Left ventricle myocardium inferior (tissue), 1 donor: ENCODE measurements at regions not wholly inside any gene's neighbourhood (a gene's known extent, or its start where the extent isn't known, plus 50 kb on each side); places are given as distances from the start of the nearest gene placed in this dataset.

ENCODE experiments used
- DNase-seq: peaks from one replicate; pipeline ENCODE4 v3.0.0-alpha.2; 2020
- H3K27ac ChIP-seq: fragments of 200-600 bp; replicated peaks from 2 replicates; pipeline ENCODE4 v1.8.0; 2021
- H3K27me3 ChIP-seq: fragments of 200-600 bp; 2 replicates; pipeline ENCODE4 v1.8.0; 2021; ENCODE audit warnings: low read depth
- H3K36me3 ChIP-seq: fragments of 200-600 bp; 2 replicates; pipeline ENCODE4 v1.8.0; 2021
- H3K4me1 ChIP-seq: fragments of 200-600 bp; 2 replicates; pipeline ENCODE4 v1.8.0; 2021
- H3K4me3 ChIP-seq: fragments of 200-600 bp; 2 replicates; pipeline ENCODE4 v1.8.0; 2021; ENCODE audit warnings: mild to moderate bottlenecking, moderate library complexity
- H3K9me3 ChIP-seq: fragments of 200-600 bp; replicated peaks from 2 replicates; pipeline ENCODE4 v1.8.0; 2021
- CTCF ChIP-seq: fragments of 200-600 bp; IDR thresholded peaks from 2 replicates; pipeline ENCODE4 v1.8.0; 2021; ENCODE audit warnings: antibody characterized with exemption, mild to moderate bottlenecking, borderline replicate concordance
- intact Hi-C: fragments of 100-400 bp; cut with micrococcal nuclease; formaldehyde crosslinking; loops from one replicate; pipeline ENCODE4 v1.11.0; 2022
- donor health status: DM: no; HTN: yes; CAD: no; lungs with severe emphysema.

GRCh38 chr3:69675786-69676530 lies 63.3 kb upstream of the MITF start:
- DNase-seq, result no peak
- Histone ChIP-seq H3K4me1 (peaks cover 12% of the 10 kb centered on the region), H3K27ac (no peak overlapping the region), H3K27me3 (no peaks in the 10 kb centered on the region), H3K36me3 (no peaks in the 10 kb centered on the region), H3K9me3 (no peaks in the 10 kb centered on the region), H3K4me3 (no peak overlapping the region)
- TF ChIP-seq CTCF, result no peak
- intact Hi-C loops, result loop anchor here (10.0 kb wide), 1 partner anchor 351 kb away; no protein-coding TSS in a partner anchor

GRCh38 chr3:69674752-69675151 lies 64.5 kb upstream of the MITF start:
- intact Hi-C loops, result loop anchor here (5.0 to 10.0 kb wide), 2 partner anchors 350 to 512 kb away; no protein-coding TSS in a partner anchor
- no peaks in the 10 kb centered on the region for H3K9me3 ChIP-seq
- no peak for TF ChIP-seq CTCF
- no peak overlapping the region for H3K27ac ChIP-seq
- H3K4me3 ChIP-seq, result no peak overlapping the region
- no peaks in the 10 kb centered on the region for H3K27me3 ChIP-seq
- peaks cover 12% of the 10 kb centered on the region for H3K4me1 ChIP-seq
- DNase-seq, result no peak
- no peaks in the 10 kb centered on the region for H3K36me3 ChIP-seq

GRCh38 chr3:69671082-69671952 lies 67.9 kb upstream of the MITF start:
- H3K27me3 ChIP-seq, result no peaks in the 10 kb centered on the region
- no peak overlapping the region for H3K27ac ChIP-seq
- no peak overlapping the region for H3K4me3 ChIP-seq
- TF ChIP-seq CTCF, result peak; percentile 87
- intact Hi-C loops, result loop anchor here (5.0 to 10.0 kb wide), 2 partner anchors 347 to 509 kb away; no protein-coding TSS in a partner anchor
- DNase-seq, result peak; percentile 24
- H3K4me1 ChIP-seq, result peaks cover 10% of the 10 kb centered on the region
- no peaks in the 10 kb centered on the region for H3K36me3 ChIP-seq
- H3K9me3 ChIP-seq, result peaks cover 7% of the 10 kb centered on the region

GRCh38 chr3:69669070-69669469 lies 70.2 kb upstream of the MITF start:
- Histone ChIP-seq H3K36me3 (no peaks in the 10 kb centered on the region), H3K27ac (no peak overlapping the region), H3K4me3 (no peak overlapping the region), H3K27me3 (no peaks in the 10 kb centered on the region), H3K9me3 (peaks cover 7% of the 10 kb centered on the region), H3K4me1 (peaks cover 23% of the 10 kb centered on the region)
- TF ChIP-seq CTCF, result no peak
- intact Hi-C loops, result loop anchor here (10.0 kb wide), 1 partner anchor 244 kb away; no protein-coding TSS in a partner anchor
- DNase-seq, result no peak

- intact Hi-C loops, result loop anchor here (10.0 kb wide), 1 partner anchor 240 kb away; no protein-coding TSS in a partner anchor
- Histone ChIP-seq H3K36me3 (no peaks in the 10 kb centered on the region), H3K4me3 (no peak overlapping the region), H3K27me3 (no peaks in the 10 kb centered on the region), H3K27ac (peak overlapping the region; percentile 63), H3K4me1 (peaks cover 21% of the 10 kb centered on the region), H3K9me3 (peaks cover 7% of the 10 kb centered on the region)
- DNase-seq, result no peak
- TF ChIP-seq CTCF, result no peak
Observed at GRCh38 chr3:69665026-69665737, 74.1 kb upstream of the MITF start.
